ENCODE measurements at regions not wholly inside any gene's neighbourhood (a gene's known extent, or its start where the extent isn't known, plus 50 kb on each side); places are given as distances from the start of the nearest gene placed in this dataset.

GRCh38 chr4:178448372-178449035, 1006.3 kb upstream of the AGA start:
- DNase-seq: no peak

GRCh38 chr4:178450614-178451013, 1008.4 kb upstream of the AGA start:
- no peak for DNase-seq

- no peak for DNase-seq
Measured at GRCh38 chr4:178453057-178453456, 1010.8 kb upstream of the AGA start.

- DNase-seq: no peak
Measured at GRCh38 chr4:178457286-178457685, 1015.0 kb upstream of the AGA start.

GRCh38 chr4:178462710-178463109, 1020.5 kb upstream of the AGA start:
- no peak for DNase-seq

GRCh38 chr4:178463747-178464146, 1021.5 kb upstream of the AGA start:
- DNase-seq: no peak

GRCh38 chr4:178470996-178471784, 1029.0 kb upstream of the AGA start:
- DNase-seq: no peak

- DNase-seq: no peak
Measured at GRCh38 chr4:178471994-178472393, 1029.8 kb upstream of the AGA start.

- no peak for DNase-seq
Measured at GRCh38 chr4:178480105-178480504, 1037.9 kb upstream of the AGA start.

- DNase-seq: no peak
Measured at GRCh38 chr4:178480881-178481280, 1038.6 kb upstream of the AGA start.

- no peak for DNase-seq
Measured at GRCh38 chr4:178481564-178481963, 1039.3 kb upstream of the AGA start.

GRCh38 chr4:178523038-178523437, 1080.8 kb upstream of the AGA start:
- DNase-seq: no peak

GRCh38 chr4:178535939-178536579, 1093.8 kb upstream of the AGA start:
- DNase-seq: no peak

GRCh38 chr4:178553201-178553600, 1111.0 kb upstream of the AGA start:
- no peak for DNase-seq

- DNase-seq: no peak
Measured at GRCh38 chr4:178554352-178554751, 1112.1 kb upstream of the AGA start.

GRCh38 chr4:178556796-178557195, 1114.6 kb upstream of the AGA start:
- DNase-seq: no peak

GRCh38 chr4:178577933-178578332, 1135.7 kb upstream of the AGA start:
- no peak for DNase-seq

- DNase-seq: no peak
Measured at GRCh38 chr4:178595500-178596138, 1153.4 kb upstream of the AGA start.

GRCh38 chr4:178598672-178599071, 1156.4 kb upstream of the AGA start:
- no peak for DNase-seq

- no peak for DNase-seq
Measured at GRCh38 chr4:178599521-178599920, 1157.3 kb upstream of the AGA start.

GRCh38 chr4:178602833-178603232, 1160.6 kb upstream of the AGA start:
- no peak for DNase-seq

- DNase-seq: no peak
Measured at GRCh38 chr4:178611062-178611461, 1168.8 kb upstream of the AGA start.

- no peak for DNase-seq
Measured at GRCh38 chr4:178612733-178613132, 1170.5 kb upstream of the AGA start.

- DNase-seq: no peak
Measured at GRCh38 chr4:178632415-178632814, 1190.2 kb upstream of the AGA start.
